Mucosa of stomach (tissue), 1 donor: ENCODE measurements at regions not wholly inside any gene's neighbourhood (a gene's known extent, or its start where the extent isn't known, plus 50 kb on each side); places are given as distances from the start of the nearest gene placed in this dataset.
"Not testable (repeated sequence)": the region's sequence is repeated elsewhere in the genome, so short reads cannot be mapped to it uniquely, and the experiment has no call there.

Experiments used
- H3K27me3 ChIP-seq: one replicate; pipeline ENCODE4 v1.7.0; 2013; ENCODE audit warnings: mild to moderate bottlenecking, low read length; ENCODE audit not compliant: control insufficient read depth, insufficient read depth
- H3K36me3 ChIP-seq: one replicate; pipeline ENCODE4 v1.7.0; 2013; ENCODE audit warnings: low read length; ENCODE audit not compliant: control insufficient read depth, insufficient read depth
- H3K4me1 ChIP-seq: one replicate; pipeline ENCODE4 v1.7.0; 2013; ENCODE audit warnings: mild to moderate bottlenecking, low read length; ENCODE audit not compliant: control insufficient read depth, insufficient read depth
- H3K4me3 ChIP-seq: one replicate; pipeline ENCODE4 v1.7.0; 2013; ENCODE audit warnings: low read length
- H3K9ac ChIP-seq: one replicate; pipeline ENCODE4 v1.7.0; 2013; ENCODE audit warnings: mild to moderate bottlenecking, low read length, moderate library complexity
- H3K9me3 ChIP-seq: one replicate; pipeline ENCODE4 v1.7.0; 2013; ENCODE audit warnings: mild to moderate bottlenecking, low read length, moderate library complexity; ENCODE audit not compliant: control insufficient read depth
- donor health status: Pancreatic carcinoma.

DNA sequence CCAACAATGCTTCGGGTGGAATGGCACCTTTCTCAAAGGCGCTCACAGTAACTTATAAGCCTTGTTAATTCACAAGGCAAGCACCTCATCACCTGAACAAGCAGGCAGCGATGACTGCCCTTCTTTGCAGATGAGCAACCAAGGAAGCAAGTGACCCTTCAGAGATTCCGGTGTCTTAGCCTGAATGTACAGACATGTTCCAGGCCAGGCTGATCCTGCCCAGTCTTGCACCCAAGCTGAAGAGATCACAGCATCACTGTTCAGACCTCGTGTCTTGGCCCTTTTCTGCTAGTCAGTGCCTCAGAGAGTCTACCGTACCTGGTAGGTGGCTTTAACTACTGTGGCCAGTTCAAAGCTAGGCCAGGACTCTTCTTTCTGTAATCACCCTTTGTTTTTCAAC is 94.7 kb upstream of the ERCC6L2 start:
- Histone ChIP-seq H3K9me3 (no peaks in the 10 kb centered on the region), H3K36me3 (no peaks in the 10 kb centered on the region), H3K4me1 (no peaks in the 10 kb centered on the region), H3K4me3 (no peak overlapping the region), H3K9ac (no peak overlapping the region), H3K27me3 (no peaks in the 10 kb centered on the region)

GRCh38 chr9:95780121-95780520 is 95.4 kb upstream of the ERCC6L2 start:
- H3K9ac ChIP-seq = no peak overlapping the region
- H3K36me3 ChIP-seq = no peaks in the 10 kb centered on the region
- H3K27me3 ChIP-seq = no peaks in the 10 kb centered on the region
- H3K4me1 ChIP-seq = no peaks in the 10 kb centered on the region
- H3K9me3 ChIP-seq = no peaks in the 10 kb centered on the region
- no peak overlapping the region for H3K4me3 ChIP-seq

GRCh38 chr9:95779597-95779996 is 95.9 kb upstream of the ERCC6L2 start:
- H3K9me3 ChIP-seq, H3K9ac ChIP-seq, H3K36me3 ChIP-seq, H3K4me3 ChIP-seq, H3K27me3 ChIP-seq, H3K4me1 ChIP-seq: not testable (repeated sequence)

GRCh38 chr9:95778957-95779356 is 96.5 kb upstream of the ERCC6L2 start:
- Histone ChIP-seq H3K4me1 (no peaks in the 10 kb centered on the region), H3K27me3 (no peaks in the 10 kb centered on the region), H3K4me3 (no peak overlapping the region), H3K36me3 (no peaks in the 10 kb centered on the region), H3K9ac (no peak overlapping the region), H3K9me3 (no peaks in the 10 kb centered on the region)

DNA sequence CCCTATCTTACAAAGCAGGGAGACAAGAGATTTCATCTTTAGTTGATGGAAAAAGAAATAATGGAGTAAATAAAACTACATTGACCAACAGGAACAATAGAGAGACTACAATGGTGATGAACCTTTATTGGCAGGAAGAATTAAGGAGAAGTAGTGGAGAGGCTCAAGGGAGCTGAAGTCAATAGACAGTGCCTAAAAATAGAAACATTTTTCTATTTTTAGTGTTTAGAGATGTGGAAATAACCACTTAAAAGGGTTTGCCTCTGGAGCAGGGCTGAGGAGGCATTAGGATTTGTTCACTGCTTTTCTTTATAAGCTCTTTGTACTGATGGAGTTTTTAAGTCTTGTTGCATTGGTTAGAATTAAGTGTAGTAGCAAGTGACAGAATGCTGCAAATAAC is 98.4 kb upstream of the ERCC6L2 start:
- Histone ChIP-seq H3K4me3 (no peak overlapping the region), H3K9ac (no peak overlapping the region), H3K27me3 (no peaks in the 10 kb centered on the region), H3K4me1 (no peaks in the 10 kb centered on the region), H3K36me3 (no peaks in the 10 kb centered on the region), H3K9me3 (no peaks in the 10 kb centered on the region)

GRCh38 chr9:95776176-95776575 is 99.3 kb upstream of the ERCC6L2 start:
- no peaks in the 10 kb centered on the region for H3K9me3 ChIP-seq
- no peak overlapping the region for H3K9ac ChIP-seq
- H3K4me3 ChIP-seq = no peak overlapping the region
- no peaks in the 10 kb centered on the region for H3K27me3 ChIP-seq
- no peaks in the 10 kb centered on the region for H3K36me3 ChIP-seq
- H3K4me1 ChIP-seq = peaks cover 7% of the 10 kb centered on the region

- Histone ChIP-seq H3K36me3 (no peaks in the 10 kb centered on the region), H3K9ac (no peak overlapping the region), H3K4me1 (peaks cover 14% of the 10 kb centered on the region), H3K4me3 (no peak overlapping the region), H3K9me3 (no peaks in the 10 kb centered on the region), H3K27me3 (peaks cover 6% of the 10 kb centered on the region)
Observed at GRCh38 chr9:95775191-95775590, 100.3 kb upstream of the ERCC6L2 start.

GRCh38 chr9:95773053-95773418 is 102.5 kb upstream of the ERCC6L2 start:
- H3K9ac ChIP-seq = no peak overlapping the region

DNA sequence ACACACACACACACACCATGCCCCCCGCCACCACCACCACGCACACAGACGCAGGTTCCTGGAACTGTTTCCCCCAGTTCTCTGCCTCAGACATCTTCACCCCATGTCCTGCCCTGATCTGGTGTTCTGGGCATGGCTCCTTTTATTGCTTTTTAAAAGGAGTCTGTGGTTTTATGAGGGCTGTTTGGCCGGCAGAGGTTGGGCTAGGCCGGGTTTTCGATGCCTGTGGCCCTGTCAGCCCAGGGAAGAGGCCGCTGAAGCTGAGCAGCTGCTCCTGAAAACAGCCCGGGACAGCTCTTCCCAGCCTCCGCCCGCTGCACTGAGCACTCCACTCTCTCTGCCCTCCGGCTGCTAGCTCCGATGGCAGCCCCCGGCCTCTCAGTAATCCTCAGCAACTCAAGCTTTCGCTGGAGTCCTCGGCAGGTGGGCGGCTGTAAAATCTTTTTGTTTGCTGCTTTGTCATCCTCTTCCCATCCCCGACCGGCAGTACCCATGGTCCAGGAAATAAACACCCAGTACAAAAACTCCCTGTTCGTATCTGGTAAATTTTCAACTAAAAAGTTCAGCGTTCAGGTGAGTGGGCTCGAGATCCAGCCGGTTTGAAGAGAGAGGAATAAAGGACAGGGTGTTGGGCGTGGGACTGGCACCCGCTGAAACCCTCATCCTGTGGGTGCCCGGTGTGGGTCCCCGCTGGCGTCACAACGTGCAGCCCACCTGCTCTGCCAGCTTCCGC is 103.0 kb upstream of the ERCC6L2 start:
- Histone ChIP-seq H3K27me3 (peaks cover 6% of the 10 kb centered on the region), H3K9me3 (no peaks in the 10 kb centered on the region), H3K4me1 (peaks cover 14% of the 10 kb centered on the region), H3K36me3 (no peaks in the 10 kb centered on the region), H3K4me3 (no peak overlapping the region), H3K9ac (no peak overlapping the region)

More at GRCh38 chr9:95773053-95773418, 102.5 kb upstream of the ERCC6L2 start:
- H3K27me3 ChIP-seq = peaks cover 6% of the 10 kb centered on the region
- no peak overlapping the region for H3K4me3 ChIP-seq
- H3K36me3 ChIP-seq = no peaks in the 10 kb centered on the region
- peaks cover 14% of the 10 kb centered on the region for H3K4me1 ChIP-seq
- H3K9me3 ChIP-seq = no peaks in the 10 kb centered on the region

GRCh38 chr9:95771556-95772246 is 103.8 kb upstream of the ERCC6L2 start:
- Histone ChIP-seq H3K4me1 (peaks cover 14% of the 10 kb centered on the region), H3K27me3 (peaks cover 6% of the 10 kb centered on the region), H3K36me3 (no peaks in the 10 kb centered on the region), H3K9ac (no peak overlapping the region), H3K4me3 (no peak overlapping the region), H3K9me3 (no peaks in the 10 kb centered on the region)

DNA sequence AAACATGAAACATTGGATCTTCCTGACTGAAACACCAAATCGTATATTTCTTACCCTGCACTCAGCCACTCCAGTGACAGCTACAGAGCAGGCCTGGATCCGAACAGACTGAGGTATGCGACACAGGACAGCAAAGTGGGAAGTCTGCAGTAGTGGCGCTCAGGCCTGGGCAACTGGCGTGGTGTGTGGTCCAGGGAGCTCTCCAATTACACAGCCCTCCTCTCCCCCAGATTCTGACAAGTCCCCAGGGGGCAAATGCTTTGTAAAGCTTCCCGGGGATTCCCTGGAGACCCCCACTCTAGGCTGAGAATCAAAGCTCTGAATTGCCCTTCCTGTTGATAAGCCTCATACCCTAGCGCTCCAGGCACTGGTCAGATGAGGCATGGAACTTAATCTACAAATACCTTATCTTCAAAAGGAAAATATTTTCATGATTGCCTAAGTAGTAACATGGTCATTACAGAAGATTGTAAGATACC is 104.8 kb upstream of the ERCC6L2 start:
- Histone ChIP-seq H3K4me1 (peaks cover 14% of the 10 kb centered on the region), H3K36me3 (no peaks in the 10 kb centered on the region), H3K9ac (no peak overlapping the region), H3K4me3 (no peak overlapping the region), H3K9me3 (no peaks in the 10 kb centered on the region), H3K27me3 (peaks cover 6% of the 10 kb centered on the region)

- Histone ChIP-seq H3K4me1 (peaks cover 14% of the 10 kb centered on the region), H3K4me3 (no peak overlapping the region), H3K36me3 (no peaks in the 10 kb centered on the region), H3K9ac (no peak overlapping the region), H3K9me3 (no peaks in the 10 kb centered on the region), H3K27me3 (peaks cover 6% of the 10 kb centered on the region)
Observed at GRCh38 chr9:95769909-95770433, 105.5 kb upstream of the ERCC6L2 start.
